Tibial nerve (tissue), 4 donors: ENCODE measurements at regions not wholly inside any gene's neighbourhood (a gene's known extent, or its start where the extent isn't known, plus 50 kb on each side); places are given as distances from the start of the nearest gene placed in this dataset.
"Not testable (repeated sequence)": the region's sequence is repeated elsewhere in the genome, so short reads cannot be mapped to it uniquely, and the experiment has no call there.

Experiments used
- DNase-seq, 2 donors: peaks; one replicate each; pipeline ENCODE4 v3.0.0-alpha.2; 2019; ENCODE audit warnings: low spot score in 2 of 2
- H3K27ac ChIP-seq, 4 donors: fragments of 200-600 bp; sonication (generic) in 3 of 4; one replicate each; pipeline ENCODE4 v1.5.1; 2017 to 2019; ENCODE audit warnings: mild to moderate bottlenecking in 1 of 4
- H3K27me3 ChIP-seq, 2 donors: fragments of 200-600 bp; sonication (generic) in 1 of 2; one replicate each; pipeline versions ENCODE4 v1.5.1 to v1.6.0; 2017 to 2019
- H3K36me3 ChIP-seq, 3 donors: fragments of 200-600 bp; sonication (generic); one replicate each; pipeline ENCODE4 v1.5.1; 2018 to 2019
- H3K4me1 ChIP-seq, 4 donors: fragments of 200-600 bp; sonication (generic) in 3 of 4; one replicate each; pipeline ENCODE4 v1.5.1; 2017 to 2019
- H3K4me3 ChIP-seq, 4 donors: fragments of 200-600 bp; sonication (generic) in 3 of 4; one replicate each; pipeline ENCODE4 v1.5.1; 2017 to 2019; ENCODE audit warnings: mild to moderate bottlenecking in 1 of 4, moderate library complexity in 1 of 4
- H3K9me3 ChIP-seq, 4 donors: fragments of 200-600 bp; sonication (generic) in 3 of 4; one replicate each; pipeline ENCODE4 v1.5.1; 2017 to 2019
- EP300 ChIP-seq, 2 donors: sonication (generic); formaldehyde crosslinking; IDR thresholded peaks; one replicate each; pipeline ENCODE4 v1.6.1; 2017; ENCODE audit warnings: antibody characterized with exemption in 2 of 2, mild to moderate bottlenecking in 1 of 2
- POLR2A ChIP-seq, 2 donors: fragments of 450-650 bp; IDR thresholded peaks; one replicate each; pipeline ENCODE4 v1.6.1; 2017; ENCODE audit warnings: antibody characterized with exemption in 2 of 2, mild to moderate bottlenecking in 2 of 2, moderate library complexity in 2 of 2
- WGBS, 2 donors: methylation state at CpG; one replicate each; pipeline ENCODE4 v1.1.5; 2018; 5-methylcytosine and 5-hydroxymethylcytosine counted together
- TF ChIP-seq, protein P1 (sequence below), 5 experiments: fragments of 200-600 bp in 3 of 5; fragments of 450-650 bp in 2 of 5; sonication (generic) in 3 of 5; IDR thresholded peaks; one replicate each; pipeline ENCODE4 v1.5.1; 2016 to 2019; ENCODE audit warnings: antibody characterized with exemption in 5 of 5, mild to moderate bottlenecking in 3 of 5, moderate library complexity in 2 of 5

- no peak for DNase-seq
- no peak overlapping the region for H3K4me3 ChIP-seq
- no peaks in the 10 kb centered on the region for H3K9me3 ChIP-seq
- no peaks in the 10 kb centered on the region for H3K4me1 ChIP-seq
- no peaks in the 10 kb centered on the region for H3K27me3 ChIP-seq
- TF ChIP-seq, protein P1, sequence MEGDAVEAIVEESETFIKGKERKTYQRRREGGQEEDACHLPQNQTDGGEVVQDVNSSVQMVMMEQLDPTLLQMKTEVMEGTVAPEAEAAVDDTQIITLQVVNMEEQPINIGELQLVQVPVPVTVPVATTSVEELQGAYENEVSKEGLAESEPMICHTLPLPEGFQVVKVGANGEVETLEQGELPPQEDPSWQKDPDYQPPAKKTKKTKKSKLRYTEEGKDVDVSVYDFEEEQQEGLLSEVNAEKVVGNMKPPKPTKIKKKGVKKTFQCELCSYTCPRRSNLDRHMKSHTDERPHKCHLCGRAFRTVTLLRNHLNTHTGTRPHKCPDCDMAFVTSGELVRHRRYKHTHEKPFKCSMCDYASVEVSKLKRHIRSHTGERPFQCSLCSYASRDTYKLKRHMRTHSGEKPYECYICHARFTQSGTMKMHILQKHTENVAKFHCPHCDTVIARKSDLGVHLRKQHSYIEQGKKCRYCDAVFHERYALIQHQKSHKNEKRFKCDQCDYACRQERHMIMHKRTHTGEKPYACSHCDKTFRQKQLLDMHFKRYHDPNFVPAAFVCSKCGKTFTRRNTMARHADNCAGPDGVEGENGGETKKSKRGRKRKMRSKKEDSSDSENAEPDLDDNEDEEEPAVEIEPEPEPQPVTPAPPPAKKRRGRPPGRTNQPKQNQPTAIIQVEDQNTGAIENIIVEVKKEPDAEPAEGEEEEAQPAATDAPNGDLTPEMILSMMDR (IDR thresholded peaks at IDR 0.05), result no peak
- no peak for TF ChIP-seq EP300 (IDR thresholded peaks at IDR 0.05)
- TF ChIP-seq POLR2A (IDR thresholded peaks at IDR 0.05), result no peak
- H3K36me3 ChIP-seq, result no peaks in the 10 kb centered on the region
- H3K27ac ChIP-seq, result no peak overlapping the region
Measured at GRCh38 chr4:100876546-100876945, 358.7 kb upstream of the EMCN start.

- no peak for DNase-seq
- WGBS, 2 donors, result 91 to 97% methylated on average over 4 of the region's 4 CpGs
- Histone ChIP-seq H3K4me3 (no peak overlapping the region), H3K4me1 (no peaks in the 10 kb centered on the region), H3K27ac (no peak overlapping the region), H3K9me3 (no peaks in the 10 kb centered on the region), H3K36me3 (no peaks in the 10 kb centered on the region), H3K27me3 (no peaks in the 10 kb centered on the region)
- TF ChIP-seq POLR2A (IDR thresholded peaks at IDR 0.05), result no peak
Measured at GRCh38 chr4:100875296-100876068, 357.7 kb upstream of the EMCN start.

- Histone ChIP-seq H3K36me3 (no peaks in the 10 kb centered on the region), H3K4me1 (no peaks in the 10 kb centered on the region), H3K27ac (no peak overlapping the region), H3K27me3 (no peaks in the 10 kb centered on the region), H3K9me3 (no peaks in the 10 kb centered on the region), H3K4me3 (no peak overlapping the region)
- no peak for DNase-seq
- TF ChIP-seq, protein P1 (IDR thresholded peaks at IDR 0.05), result no peak
- TF ChIP-seq EP300 (IDR thresholded peaks at IDR 0.05) (no peak), POLR2A (IDR thresholded peaks at IDR 0.05) (no peak)
- 93 to 98% methylated on average over 3 of the region's 3 CpGs for WGBS, 2 donors
Measured at GRCh38 chr4:100872811-100873210, 355.0 kb upstream of the EMCN start.

DNA sequence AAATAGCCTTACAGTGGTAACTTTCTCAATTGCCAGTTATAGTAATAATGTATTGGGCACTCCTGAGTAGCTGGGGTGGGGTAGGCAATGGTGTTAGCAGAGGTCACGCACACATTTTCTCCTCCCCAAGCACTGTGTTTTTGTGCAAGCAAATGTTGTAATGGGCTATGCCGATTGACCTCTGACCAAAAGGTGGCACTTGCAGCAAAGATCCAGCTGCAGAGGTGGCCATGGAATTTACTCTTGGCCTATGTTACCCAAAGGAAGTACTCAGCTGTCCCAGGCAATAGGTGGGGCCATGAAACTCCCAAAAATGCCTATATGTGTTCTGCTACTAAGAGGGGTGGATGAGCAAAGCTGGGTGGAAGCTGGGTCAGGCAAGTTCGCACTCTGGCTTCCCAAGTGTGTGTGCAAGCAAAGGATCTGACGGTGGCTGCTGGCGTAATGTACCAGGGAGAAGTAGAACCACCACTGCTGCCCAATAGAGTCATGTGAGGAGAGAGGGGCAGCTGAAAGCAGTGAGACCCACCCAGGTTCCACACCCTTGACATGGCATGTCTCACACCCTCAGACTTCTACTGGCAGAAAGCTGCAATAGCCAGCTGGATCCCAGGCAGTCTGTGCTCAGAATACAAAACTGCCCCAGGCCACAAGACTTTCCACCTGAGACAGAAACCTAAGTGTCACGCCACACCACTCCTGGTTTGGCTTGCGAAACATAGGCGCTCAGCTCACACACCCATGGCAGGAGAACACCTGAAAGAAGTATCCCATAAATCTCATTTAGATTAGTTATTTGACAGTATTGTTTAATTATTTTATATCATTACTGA is 353.3 kb upstream of the EMCN start:
- WGBS, 2 donors, result 94% methylated on average over 8 of the region's 8 CpGs
- peaks cover 0 to 8% (median 0%) of the 10 kb centered on the region in 4 donors for H3K9me3 ChIP-seq
- H3K27ac ChIP-seq, result no peak overlapping the region
- DNase-seq, result no peak
- TF ChIP-seq POLR2A (IDR thresholded peaks at IDR 0.05) (no peak), EP300 (IDR thresholded peaks at IDR 0.05) (no peak)
- TF ChIP-seq, protein P1 (IDR thresholded peaks at IDR 0.05), result no peak
- H3K4me3 ChIP-seq, result no peak overlapping the region
- H3K4me1 ChIP-seq, result no peaks in the 10 kb centered on the region
- no peaks in the 10 kb centered on the region for H3K27me3 ChIP-seq
- no peaks in the 10 kb centered on the region for H3K36me3 ChIP-seq

DNA sequence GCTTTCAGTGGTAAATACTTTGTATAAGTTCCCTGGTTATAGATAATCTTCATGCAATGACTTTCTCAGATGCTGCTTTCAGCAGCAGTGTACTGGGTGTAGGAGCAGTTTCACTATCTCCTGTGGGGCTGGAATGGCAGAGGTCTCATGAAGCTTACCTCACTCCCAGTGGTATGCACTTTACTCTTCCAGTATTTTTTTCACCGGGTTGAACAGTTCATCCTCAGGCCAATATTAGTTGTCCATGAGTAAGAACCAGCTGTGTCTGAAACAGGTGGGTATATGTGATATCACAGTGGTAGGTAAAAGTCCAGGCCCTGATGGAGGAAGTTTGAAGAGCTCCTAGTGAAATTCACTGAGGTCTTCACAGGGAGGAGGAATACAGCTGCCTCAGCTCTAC is 351.5 kb upstream of the EMCN start:
- H3K27me3 ChIP-seq, result no peaks in the 10 kb centered on the region
- TF ChIP-seq EP300 (IDR thresholded peaks at IDR 0.05), result no peak
- TF ChIP-seq, protein P1 (IDR thresholded peaks at IDR 0.05), result no peak
- TF ChIP-seq POLR2A (IDR thresholded peaks at IDR 0.05), result no peak
- 88 to 94% methylated on average over 1 of the region's 1 CpG for WGBS, 2 donors

DNA sequence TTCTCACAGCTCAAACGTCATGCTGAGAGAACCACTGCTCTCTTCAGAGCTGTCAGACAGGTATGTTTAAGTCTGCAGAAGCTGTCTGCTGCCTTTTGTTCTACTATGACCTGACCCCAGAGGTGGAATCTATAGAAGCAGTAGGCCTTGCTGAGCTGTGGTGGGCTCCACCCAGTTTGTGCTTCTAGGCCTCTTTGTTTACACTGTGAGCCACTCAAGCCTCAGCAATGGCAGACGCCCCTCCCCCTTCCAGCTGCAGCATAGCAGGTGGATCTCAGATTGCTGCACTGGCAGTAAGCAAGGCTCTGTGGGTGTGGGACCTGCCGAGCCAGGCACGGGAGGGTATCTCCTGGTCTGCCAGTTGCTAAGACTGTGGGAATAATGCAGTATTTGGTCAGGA is 350.5 kb upstream of the EMCN start:
- H3K36me3 ChIP-seq, DNase-seq, H3K4me1 ChIP-seq, H3K27ac ChIP-seq, H3K27me3 ChIP-seq, H3K4me3 ChIP-seq: not testable (repeated sequence)
- 62 to 67% methylated on average over 4 of the region's 4 CpGs for WGBS, 2 donors
- peaks cover 0 to 21% (median 0%) of the 10 kb centered on the region in 4 donors for H3K9me3 ChIP-seq

More for the DNA sequence above, 351.5 kb upstream of the EMCN start:
- H3K27ac ChIP-seq, result no peak overlapping the region
- no peak for DNase-seq
- H3K4me1 ChIP-seq, result no peaks in the 10 kb centered on the region
- no peaks in the 10 kb centered on the region for H3K36me3 ChIP-seq
- no peak overlapping the region for H3K4me3 ChIP-seq
- peaks cover 0 to 11% (median 0%) of the 10 kb centered on the region in 4 donors for H3K9me3 ChIP-seq
